ENCODE measurements at regions not wholly inside any gene's neighbourhood (a gene's known extent, or its start where the extent isn't known, plus 50 kb on each side); places are given as distances from the start of the nearest gene placed in this dataset.

DNA sequence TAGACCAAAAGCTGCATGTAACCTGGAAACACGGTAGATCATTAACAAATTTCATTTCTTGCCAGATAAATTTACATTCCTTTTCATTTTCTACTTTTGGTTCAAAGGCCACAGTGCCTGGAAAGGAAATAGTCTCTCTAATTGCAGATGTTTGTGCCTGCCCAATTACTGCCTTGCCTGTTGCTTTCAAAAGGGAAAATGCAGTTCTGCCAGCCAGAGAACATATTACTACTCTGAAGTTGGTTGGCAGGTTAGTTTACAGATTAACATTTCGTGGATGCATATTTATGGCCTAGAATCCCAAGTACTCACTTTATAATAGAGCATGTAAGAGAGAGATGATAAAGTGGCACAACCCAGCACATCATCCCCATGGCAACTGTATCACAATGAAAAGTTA lies 124.3 kb upstream of the LRRC3B start:
- POLR2A ChIA-PET, result no interaction called here
- no peak for FAIRE-seq

DNA sequence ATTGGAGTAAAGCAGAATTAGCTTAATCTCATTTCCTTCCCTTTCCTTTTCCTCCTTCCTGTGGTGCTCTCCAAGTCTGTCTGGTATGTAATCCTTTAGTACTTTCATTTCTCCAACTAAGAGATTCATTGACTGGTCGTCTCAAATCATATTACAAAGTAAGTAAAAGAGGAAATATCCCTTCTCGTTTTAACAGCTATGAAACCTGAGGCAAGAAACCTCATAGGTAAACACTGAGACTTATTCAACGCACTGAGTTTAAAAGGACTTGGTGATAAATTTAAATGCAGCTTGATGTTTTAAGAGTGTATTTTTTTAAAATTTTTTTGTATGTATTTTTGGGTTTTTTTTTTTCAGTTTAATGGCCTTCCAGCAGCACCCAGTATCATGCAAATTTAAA lies 117.2 kb upstream of the LRRC3B start:
- H3K36me3 ChIP-seq (ENCODE audit: control insufficient read depth in 2 of 2, extremely low read depth in 1 of 2, insufficient read depth in 2 of 2, low read length in 2 of 2), result no peaks in the 10 kb centered on the region
- TF ChIP-seq MYC (IDR thresholded peaks at IDR 0.05; ENCODE audit: low read depth, low read length) (no peak), JUN (IDR thresholded peaks at IDR 0.05; ENCODE audit: borderline replicate concordance, insufficient read depth, insufficient read length, low read depth) (no peak), POLR2A (IDR thresholded peaks at IDR 0.05; ENCODE audit: low read depth, low read length) (no peak), POLR2AphosphoS5 (IDR thresholded peaks at IDR 0.05; ENCODE audit: insufficient read depth, low read depth, low read length) (no peak), EZH2 (IDR thresholded peaks at IDR 0.05; ENCODE audit: borderline replicate concordance, low read depth, low read length, severe bottlenecking) (no peak), GATA2 (IDR thresholded peaks at IDR 0.05; ENCODE audit: insufficient read depth, insufficient read length, low read depth, low read length) (no peak), FOS (IDR thresholded peaks at IDR 0.05; ENCODE audit: borderline replicate concordance, insufficient read depth, low read length) (no peak)
- TF ChIP-seq, protein P1, sequence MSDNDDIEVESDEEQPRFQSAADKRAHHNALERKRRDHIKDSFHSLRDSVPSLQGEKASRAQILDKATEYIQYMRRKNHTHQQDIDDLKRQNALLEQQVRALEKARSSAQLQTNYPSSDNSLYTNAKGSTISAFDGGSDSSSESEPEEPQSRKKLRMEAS (IDR thresholded peaks at IDR 0.05; ENCODE audit: insufficient read depth, insufficient read length), result no peak
- TF ChIP-seq, protein P2, sequence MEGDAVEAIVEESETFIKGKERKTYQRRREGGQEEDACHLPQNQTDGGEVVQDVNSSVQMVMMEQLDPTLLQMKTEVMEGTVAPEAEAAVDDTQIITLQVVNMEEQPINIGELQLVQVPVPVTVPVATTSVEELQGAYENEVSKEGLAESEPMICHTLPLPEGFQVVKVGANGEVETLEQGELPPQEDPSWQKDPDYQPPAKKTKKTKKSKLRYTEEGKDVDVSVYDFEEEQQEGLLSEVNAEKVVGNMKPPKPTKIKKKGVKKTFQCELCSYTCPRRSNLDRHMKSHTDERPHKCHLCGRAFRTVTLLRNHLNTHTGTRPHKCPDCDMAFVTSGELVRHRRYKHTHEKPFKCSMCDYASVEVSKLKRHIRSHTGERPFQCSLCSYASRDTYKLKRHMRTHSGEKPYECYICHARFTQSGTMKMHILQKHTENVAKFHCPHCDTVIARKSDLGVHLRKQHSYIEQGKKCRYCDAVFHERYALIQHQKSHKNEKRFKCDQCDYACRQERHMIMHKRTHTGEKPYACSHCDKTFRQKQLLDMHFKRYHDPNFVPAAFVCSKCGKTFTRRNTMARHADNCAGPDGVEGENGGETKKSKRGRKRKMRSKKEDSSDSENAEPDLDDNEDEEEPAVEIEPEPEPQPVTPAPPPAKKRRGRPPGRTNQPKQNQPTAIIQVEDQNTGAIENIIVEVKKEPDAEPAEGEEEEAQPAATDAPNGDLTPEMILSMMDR (IDR thresholded peaks at IDR 0.05; ENCODE audit: extremely low read depth in 1 of 2, insufficient read depth in 1 of 2, low read depth in 1 of 2, low read length in 2 of 2), result no peak
- BruUV-seq (replicated peaks), result no TSS peak
- H3K9ac ChIP-seq (replicated peaks; ENCODE audit: extremely low read depth, insufficient read depth, low read length), result no peak overlapping the region
- no peaks in the 10 kb centered on the region for H3K9me1 ChIP-seq (replicated peaks; ENCODE audit: control insufficient read depth, extremely low read depth, insufficient read depth, low read length)
- POLR2A ChIA-PET, result no interaction called here
- H3K4me3 ChIP-seq (replicated peaks in 1 of 3; ENCODE audit: insufficient read depth in 1 of 3, low read depth in 1 of 3, low read length in 3 of 3), result no peak overlapping the region
- H3K27me3 ChIP-seq (ENCODE audit: control insufficient read depth in 2 of 2, insufficient read depth in 2 of 2, low read length in 2 of 2), result no peaks in the 10 kb centered on the region
- intact Hi-C loops (cut with micrococcal nuclease), result no loop called here
- H3K9me3 ChIP-seq (replicated peaks; ENCODE audit: control insufficient read depth, insufficient read depth, low read length), result peaks cover 4% of the 10 kb centered on the region
- no peaks in the 10 kb centered on the region for H3K79me2 ChIP-seq (ENCODE audit: control insufficient read depth, insufficient read depth, low read length)
- no peak overlapping the region for H3K27ac ChIP-seq (ENCODE audit: insufficient read depth, low read depth, low read length)
- H3K4me1 ChIP-seq (ENCODE audit: control insufficient read depth, extremely low read depth, insufficient read depth, low read length), result no peaks in the 10 kb centered on the region
- DNase-seq (ENCODE audit: low read depth, low spot score) (no peak), FAIRE-seq (no peak)
- H3K4me2 ChIP-seq (ENCODE audit: insufficient read depth, low read length), result no peak overlapping the region
- CTCF ChIA-PET, result no interaction called here
- dilution Hi-C loops (cut with MboI; ENCODE audit: extremely low pct_ligation_motif_present, low sequenced_read_pairs), result no loop called here
- H4K20me1 ChIP-seq (replicated peaks; ENCODE audit: control insufficient read depth, extremely low read depth, insufficient read depth, low read length), result no peaks in the 10 kb centered on the region
- no peak overlapping the region for H2AFZ ChIP-seq (ENCODE audit: low read depth, low read length)

More for the DNA sequence above, 124.3 kb upstream of the LRRC3B start:
- dilution Hi-C loops (cut with MboI; ENCODE audit: extremely low pct_ligation_motif_present, low sequenced_read_pairs), result no loop called here
- CTCF ChIA-PET, result no interaction called here
- Histone ChIP-seq H3K27me3 (ENCODE audit: control insufficient read depth in 2 of 2, insufficient read depth in 2 of 2, low read length in 2 of 2) (no peaks in the 10 kb centered on the region), H4K20me1 (replicated peaks; ENCODE audit: control insufficient read depth, extremely low read depth, insufficient read depth, low read length) (no peaks in the 10 kb centered on the region), H3K9ac (replicated peaks; ENCODE audit: extremely low read depth, insufficient read depth, low read length) (no peak overlapping the region), H3K27ac (ENCODE audit: insufficient read depth, low read depth, low read length) (no peak overlapping the region), H3K36me3 (ENCODE audit: control insufficient read depth in 2 of 2, extremely low read depth in 1 of 2, insufficient read depth in 2 of 2, low read length in 2 of 2) (no peaks in the 10 kb centered on the region), H3K9me3 (replicated peaks; ENCODE audit: control insufficient read depth, insufficient read depth, low read length) (peaks cover 2% of the 10 kb centered on the region), H3K79me2 (ENCODE audit: control insufficient read depth, insufficient read depth, low read length) (no peaks in the 10 kb centered on the region), H3K4me1 (ENCODE audit: control insufficient read depth, extremely low read depth, insufficient read depth, low read length) (no peaks in the 10 kb centered on the region), H3K4me2 (ENCODE audit: insufficient read depth, low read length) (no peak overlapping the region), H3K4me3 (replicated peaks in 1 of 3; ENCODE audit: insufficient read depth in 1 of 3, low read depth in 1 of 3, low read length in 3 of 3) (no peak overlapping the region), H2AFZ (ENCODE audit: low read depth, low read length) (no peak overlapping the region), H3K9me1 (replicated peaks; ENCODE audit: control insufficient read depth, extremely low read depth, insufficient read depth, low read length) (no peaks in the 10 kb centered on the region)
- no peak for TF ChIP-seq POLR2A (IDR thresholded peaks at IDR 0.05; ENCODE audit: low read depth, low read length)
- TF ChIP-seq, protein P1 (IDR thresholded peaks at IDR 0.05; ENCODE audit: insufficient read depth, insufficient read length), result no peak
- TF ChIP-seq FOS (IDR thresholded peaks at IDR 0.05; ENCODE audit: borderline replicate concordance, insufficient read depth, low read length), result no peak
- no peak for TF ChIP-seq EZH2 (IDR thresholded peaks at IDR 0.05; ENCODE audit: borderline replicate concordance, low read depth, low read length, severe bottlenecking)
- no peak for TF ChIP-seq GATA2 (IDR thresholded peaks at IDR 0.05; ENCODE audit: insufficient read depth, insufficient read length, low read depth, low read length)
- no TSS peak for BruUV-seq (replicated peaks)
- intact Hi-C loops (cut with micrococcal nuclease), result no loop called here
- DNase-seq (ENCODE audit: low read depth, low spot score), result no peak

Data from endothelial cell of umbilical vein (primary cell).